ENCODE measurements at regions not wholly inside any gene's neighbourhood (a gene's known extent, or its start where the extent isn't known, plus 50 kb on each side); places are given as distances from the start of the nearest gene placed in this dataset.

- H3K4me1 ChIP-seq (ENCODE audit: control insufficient read depth, insufficient read depth, low read length, unreplicated experiment) = no peaks in the 10 kb centered on the region
- no peaks in the 10 kb centered on the region for H3K79me2 ChIP-seq (ENCODE audit: control insufficient read depth, insufficient read depth, low read length, unreplicated experiment)
- H3K36me3 ChIP-seq (ENCODE audit: insufficient read depth, low read length) = no peaks in the 10 kb centered on the region
- H2AFZ ChIP-seq (ENCODE audit: low read length, unreplicated experiment) = no peak overlapping the region
- H3K27me3 ChIP-seq (ENCODE audit: insufficient read depth, low read length) = no peaks in the 10 kb centered on the region
- no peak overlapping the region for H3K27ac ChIP-seq (ENCODE audit: low read depth, low read length)
- no peak overlapping the region for H3K4me3 ChIP-seq (ENCODE audit: low read depth, low read length)
These were observed 299.0 kb downstream of the FAT3 start for GRCh38 chr11:92523611-92524010.

GRCh38 chr11:92524542-92524941, 299.9 kb downstream of the FAT3 start:
- Histone ChIP-seq H2AFZ (ENCODE audit: low read length, unreplicated experiment) (no peak overlapping the region), H3K36me3 (ENCODE audit: insufficient read depth, low read length) (no peaks in the 10 kb centered on the region), H3K4me3 (ENCODE audit: low read depth, low read length) (no peak overlapping the region), H3K27me3 (ENCODE audit: insufficient read depth, low read length) (no peaks in the 10 kb centered on the region), H3K79me2 (ENCODE audit: control insufficient read depth, insufficient read depth, low read length, unreplicated experiment) (no peaks in the 10 kb centered on the region), H3K27ac (ENCODE audit: low read depth, low read length) (no peak overlapping the region), H3K4me1 (ENCODE audit: control insufficient read depth, insufficient read depth, low read length, unreplicated experiment) (no peaks in the 10 kb centered on the region)

- H3K79me2 ChIP-seq (ENCODE audit: control insufficient read depth, insufficient read depth, low read length, unreplicated experiment) = no peaks in the 10 kb centered on the region
- no peak overlapping the region for H3K27ac ChIP-seq (ENCODE audit: low read depth, low read length)
- H2AFZ ChIP-seq (ENCODE audit: low read length, unreplicated experiment) = no peak overlapping the region
- no peaks in the 10 kb centered on the region for H3K27me3 ChIP-seq (ENCODE audit: insufficient read depth, low read length)
- H3K4me1 ChIP-seq (ENCODE audit: control insufficient read depth, insufficient read depth, low read length, unreplicated experiment) = no peaks in the 10 kb centered on the region
- H3K36me3 ChIP-seq (ENCODE audit: insufficient read depth, low read length) = no peaks in the 10 kb centered on the region
- no peak overlapping the region for H3K4me3 ChIP-seq (ENCODE audit: low read depth, low read length)
These were observed 302.8 kb downstream of the FAT3 start for GRCh38 chr11:92527467-92527866.

- H2AFZ ChIP-seq (ENCODE audit: low read length, unreplicated experiment) = no peak overlapping the region
- H3K4me3 ChIP-seq (ENCODE audit: low read depth, low read length) = no peak overlapping the region
- H3K27me3 ChIP-seq (ENCODE audit: insufficient read depth, low read length) = no peaks in the 10 kb centered on the region
- no peaks in the 10 kb centered on the region for H3K79me2 ChIP-seq (ENCODE audit: control insufficient read depth, insufficient read depth, low read length, unreplicated experiment)
- H3K27ac ChIP-seq (ENCODE audit: low read depth, low read length) = no peak overlapping the region
- H3K36me3 ChIP-seq (ENCODE audit: insufficient read depth, low read length) = no peaks in the 10 kb centered on the region
- no peaks in the 10 kb centered on the region for H3K4me1 ChIP-seq (ENCODE audit: control insufficient read depth, insufficient read depth, low read length, unreplicated experiment)
These were observed 303.4 kb downstream of the FAT3 start for GRCh38 chr11:92528001-92528400.

GRCh38 chr11:92531065-92531739, 306.6 kb downstream of the FAT3 start:
- Histone ChIP-seq H2AFZ (ENCODE audit: low read length, unreplicated experiment) (no peak overlapping the region), H3K4me3 (ENCODE audit: low read depth, low read length) (no peak overlapping the region), H3K79me2 (ENCODE audit: control insufficient read depth, insufficient read depth, low read length, unreplicated experiment) (no peaks in the 10 kb centered on the region), H3K27ac (ENCODE audit: low read depth, low read length) (no peak overlapping the region), H3K4me1 (ENCODE audit: control insufficient read depth, insufficient read depth, low read length, unreplicated experiment) (no peaks in the 10 kb centered on the region), H3K36me3 (ENCODE audit: insufficient read depth, low read length) (no peaks in the 10 kb centered on the region), H3K27me3 (ENCODE audit: insufficient read depth, low read length) (no peaks in the 10 kb centered on the region)

GRCh38 chr11:92533657-92534335, 309.2 kb downstream of the FAT3 start:
- no peak overlapping the region for H2AFZ ChIP-seq (ENCODE audit: low read length, unreplicated experiment)
- H3K27me3 ChIP-seq (ENCODE audit: insufficient read depth, low read length) = no peaks in the 10 kb centered on the region
- H3K27ac ChIP-seq (ENCODE audit: low read depth, low read length) = no peak overlapping the region
- no peaks in the 10 kb centered on the region for H3K36me3 ChIP-seq (ENCODE audit: insufficient read depth, low read length)
- no peak overlapping the region for H3K4me3 ChIP-seq (ENCODE audit: low read depth, low read length)
- no peaks in the 10 kb centered on the region for H3K79me2 ChIP-seq (ENCODE audit: control insufficient read depth, insufficient read depth, low read length, unreplicated experiment)
- no peaks in the 10 kb centered on the region for H3K4me1 ChIP-seq (ENCODE audit: control insufficient read depth, insufficient read depth, low read length, unreplicated experiment)

GRCh38 chr11:92536883-92537282, 312.3 kb downstream of the FAT3 start:
- no peaks in the 10 kb centered on the region for H3K79me2 ChIP-seq (ENCODE audit: control insufficient read depth, insufficient read depth, low read length, unreplicated experiment)
- H3K27me3 ChIP-seq (ENCODE audit: insufficient read depth, low read length) = no peaks in the 10 kb centered on the region
- H3K4me1 ChIP-seq (ENCODE audit: control insufficient read depth, insufficient read depth, low read length, unreplicated experiment) = no peaks in the 10 kb centered on the region
- H2AFZ ChIP-seq (ENCODE audit: low read length, unreplicated experiment) = no peak overlapping the region
- no peak overlapping the region for H3K27ac ChIP-seq (ENCODE audit: low read depth, low read length)
- no peaks in the 10 kb centered on the region for H3K36me3 ChIP-seq (ENCODE audit: insufficient read depth, low read length)
- H3K4me3 ChIP-seq (ENCODE audit: low read depth, low read length) = no peak overlapping the region

GRCh38 chr11:92540096-92540495, 315.5 kb downstream of the FAT3 start:
- Histone ChIP-seq H2AFZ (ENCODE audit: low read length, unreplicated experiment) (no peak overlapping the region), H3K79me2 (ENCODE audit: control insufficient read depth, insufficient read depth, low read length, unreplicated experiment) (no peaks in the 10 kb centered on the region), H3K4me3 (ENCODE audit: low read depth, low read length) (no peak overlapping the region)

GRCh38 chr11:92545906-92546471, 321.4 kb downstream of the FAT3 start:
- H3K4me1 ChIP-seq (ENCODE audit: control insufficient read depth, insufficient read depth, low read length, unreplicated experiment) = no peaks in the 10 kb centered on the region
- no peaks in the 10 kb centered on the region for H3K36me3 ChIP-seq (ENCODE audit: insufficient read depth, low read length)
- H3K27me3 ChIP-seq (ENCODE audit: insufficient read depth, low read length) = no peaks in the 10 kb centered on the region

More at GRCh38 chr11:92540096-92540495, 315.5 kb downstream of the FAT3 start:
- H3K27me3 ChIP-seq (ENCODE audit: insufficient read depth, low read length) = no peaks in the 10 kb centered on the region
- no peak overlapping the region for H3K27ac ChIP-seq (ENCODE audit: low read depth, low read length)
- H3K4me1 ChIP-seq (ENCODE audit: control insufficient read depth, insufficient read depth, low read length, unreplicated experiment) = no peaks in the 10 kb centered on the region
- H3K36me3 ChIP-seq (ENCODE audit: insufficient read depth, low read length) = no peaks in the 10 kb centered on the region

GRCh38 chr11:92546603-92547002, 322.0 kb downstream of the FAT3 start:
- Histone ChIP-seq H3K27me3 (ENCODE audit: insufficient read depth, low read length) (no peaks in the 10 kb centered on the region), H3K4me1 (ENCODE audit: control insufficient read depth, insufficient read depth, low read length, unreplicated experiment) (no peaks in the 10 kb centered on the region), H3K4me3 (ENCODE audit: low read depth, low read length) (no peak overlapping the region), H2AFZ (ENCODE audit: low read length, unreplicated experiment) (no peak overlapping the region), H3K36me3 (ENCODE audit: insufficient read depth, low read length) (no peaks in the 10 kb centered on the region), H3K27ac (ENCODE audit: low read depth, low read length) (no peak overlapping the region), H3K79me2 (ENCODE audit: control insufficient read depth, insufficient read depth, low read length, unreplicated experiment) (no peaks in the 10 kb centered on the region)

More at GRCh38 chr11:92545906-92546471, 321.4 kb downstream of the FAT3 start:
- Histone ChIP-seq H3K4me3 (ENCODE audit: low read depth, low read length) (no peak overlapping the region), H2AFZ (ENCODE audit: low read length, unreplicated experiment) (no peak overlapping the region), H3K27ac (ENCODE audit: low read depth, low read length) (no peak overlapping the region), H3K79me2 (ENCODE audit: control insufficient read depth, insufficient read depth, low read length, unreplicated experiment) (no peaks in the 10 kb centered on the region)

- no peak overlapping the region for H3K27ac ChIP-seq (ENCODE audit: low read depth, low read length)
These were observed 325.8 kb downstream of the FAT3 start for GRCh38 chr11:92550411-92550810.

More at GRCh38 chr11:92550411-92550810, 325.8 kb downstream of the FAT3 start:
- Histone ChIP-seq H3K4me3 (ENCODE audit: low read depth, low read length) (no peak overlapping the region), H3K27me3 (ENCODE audit: insufficient read depth, low read length) (no peaks in the 10 kb centered on the region), H3K79me2 (ENCODE audit: control insufficient read depth, insufficient read depth, low read length, unreplicated experiment) (no peaks in the 10 kb centered on the region), H2AFZ (ENCODE audit: low read length, unreplicated experiment) (no peak overlapping the region), H3K4me1 (ENCODE audit: control insufficient read depth, insufficient read depth, low read length, unreplicated experiment) (no peaks in the 10 kb centered on the region), H3K36me3 (ENCODE audit: insufficient read depth, low read length) (no peaks in the 10 kb centered on the region)

Measured in ACC112 (cell line).